Prostate gland (tissue), 2 donors: ENCODE measurements at regions not wholly inside any gene's neighbourhood (a gene's known extent, or its start where the extent isn't known, plus 50 kb on each side); places are given as distances from the start of the nearest gene placed in this dataset.

Experiments used
- CTCF ChIP-seq, 4 experiments: fragments of 200-600 bp in 2 of 4; fragments of 450-650 bp in 2 of 4; sonication (generic) in 2 of 4; IDR thresholded peaks; 1 replicate in 3 of 4; 2 replicates in 1 of 4; pipeline ENCODE4 v1.5.1; 2016 to 2019; ENCODE audit warnings: antibody characterized with exemption in 4 of 4, mild to moderate bottlenecking in 2 of 4, moderate library complexity in 2 of 4
- POLR2A ChIP-seq: fragments of 450-650 bp; IDR thresholded peaks from one replicate; pipeline ENCODE4 v1.6.1; 2016; ENCODE audit warnings: antibody characterized with exemption, mild to moderate bottlenecking
- POLR2AphosphoS5 ChIP-seq: sonication (generic); formaldehyde crosslinking; IDR thresholded peaks from one replicate; pipeline ENCODE4 v1.6.1; 2017; ENCODE audit warnings: antibody characterized with exemption

- TF ChIP-seq CTCF (IDR thresholded peaks at IDR 0.05), result no peak
- no peak for TF ChIP-seq POLR2A
- TF ChIP-seq POLR2AphosphoS5, result no peak
Observed at GRCh38 chr5:174313615-174314014, 268.1 kb downstream of the NSG2 start.
